PC-9 (cell line): ENCODE measurements at regions not wholly inside any gene's neighbourhood (a gene's known extent, or its start where the extent isn't known, plus 50 kb on each side); places are given as distances from the start of the nearest gene placed in this dataset.

Experiments
- BruUV-seq: library from RNA; stranded (reverse); fragments of 400-500 nt; replicated peaks from 2 replicates; lab custom pipeline; 2021; lab: Mats Ljungman, UMichigan
- CTCF ChIA-PET: fragments of 300-600 bp; sonication (Branson Sonifier 250); formaldehyde crosslinking; loops from one replicate; lab custom pipeline; 2022; ENCODE audit warnings: antibody characterized with exemption; lab: Charles Lee
- POLR2A ChIA-PET: fragments of 300-600 bp; sonication (Branson Sonifier 250); formaldehyde crosslinking; loops from one replicate; lab custom pipeline; 2022; ENCODE audit warnings: antibody characterized with exemption; ENCODE audit not compliant: unreplicated experiment; lab: Charles Lee
- DNase-seq, 2 experiments: peaks; one replicate each; pipeline versions ENCODE4 v3.0.0 to v3.0.0-alpha.2; 2015 to 2022; ENCODE audit warnings: mixed read lengths in 1 of 2
- H2AFZ ChIP-seq: fragments of 200-600 bp; sonication (generic); 2 replicates; pipeline ENCODE4 v1.8.1; 2017; ENCODE audit warnings: antibody characterized with exemption
- H3F3A ChIP-seq: fragments of 200-600 bp; sonication (generic); 2 replicates; pipeline ENCODE4 v1.8.1; 2017; ENCODE audit warnings: antibody characterized with exemption, mild to moderate bottlenecking, low read depth; ENCODE audit not compliant: insufficient read depth
- H3K27ac ChIP-seq: fragments of 200-600 bp; sonication (generic); 2 replicates; pipeline ENCODE4 v1.6.1; 2016; ENCODE audit warnings: mixed run types
- H3K27me3 ChIP-seq: fragments of 200-600 bp; sonication (generic); 2 replicates; pipeline ENCODE4 v1.6.1; 2016; ENCODE audit warnings: low read depth, mixed run types; ENCODE audit not compliant: insufficient read depth
- H3K36me3 ChIP-seq: fragments of 200-600 bp; sonication (generic); 2 replicates; pipeline ENCODE4 v1.6.1; 2016; ENCODE audit warnings: low read depth, mixed run types
- H3K4me1 ChIP-seq: fragments of 200-600 bp; sonication (generic); replicated peaks from 2 replicates; pipeline ENCODE4 v1.6.1; 2016; ENCODE audit warnings: mixed run types; ENCODE audit not compliant: insufficient read depth
- H3K4me2 ChIP-seq: fragments of 200-600 bp; sonication (generic); 2 replicates; pipeline ENCODE4 v1.6.1; 2017; ENCODE audit warnings: mixed run types
- H3K4me3 ChIP-seq: fragments of 200-600 bp; sonication (generic); 2 replicates; pipeline ENCODE4 v1.6.1; 2016; ENCODE audit warnings: mixed run types
- H3K79me2 ChIP-seq: fragments of 200-600 bp; sonication (generic); 2 replicates; pipeline ENCODE4 v1.6.1; 2017; ENCODE audit warnings: low read depth, mixed run types
- H3K9me2 ChIP-seq: fragments of 200-600 bp; sonication (generic); 2 replicates; pipeline ENCODE4 v1.8.1; 2017; ENCODE audit warnings: mild to moderate bottlenecking; ENCODE audit not compliant: insufficient read depth
- H3K9me3 ChIP-seq: fragments of 200-600 bp; sonication (generic); 2 replicates; pipeline ENCODE4 v1.8.1; 2016; ENCODE audit warnings: low read depth; ENCODE audit not compliant: insufficient read depth
- H4K20me1 ChIP-seq: fragments of 200-600 bp; sonication (generic); 2 replicates; pipeline ENCODE4 v1.8.1; 2017; ENCODE audit not compliant: insufficient read depth
- EZH2 ChIP-seq: fragments of 200-600 bp; sonication (generic); IDR thresholded peaks from 2 replicates; pipeline ENCODE4 v1.8.0; 2017; ENCODE audit warnings: antibody characterized with exemption, low read depth
- intact Hi-C: fragments of 100-400 bp; cut with micrococcal nuclease; formaldehyde crosslinking; loops from one replicate; pipeline ENCODE4 v1.10.0; 2022; ENCODE audit not compliant: unreplicated experiment
- TF ChIP-seq, protein P1 (sequence below): fragments of 200-600 bp; sonication (generic); conservative IDR thresholded peaks from 2 replicates; pipeline ENCODE4 v1.6.1; 2017; ENCODE audit warnings: mixed run types, antibody characterized with exemption, mild to moderate bottlenecking, moderate library complexity

GRCh38 chr9:1707291-1707690 lies 307.9 kb upstream of the SMARCA2 start:
- TF ChIP-seq EZH2: no peak
- TF ChIP-seq, protein P1, sequence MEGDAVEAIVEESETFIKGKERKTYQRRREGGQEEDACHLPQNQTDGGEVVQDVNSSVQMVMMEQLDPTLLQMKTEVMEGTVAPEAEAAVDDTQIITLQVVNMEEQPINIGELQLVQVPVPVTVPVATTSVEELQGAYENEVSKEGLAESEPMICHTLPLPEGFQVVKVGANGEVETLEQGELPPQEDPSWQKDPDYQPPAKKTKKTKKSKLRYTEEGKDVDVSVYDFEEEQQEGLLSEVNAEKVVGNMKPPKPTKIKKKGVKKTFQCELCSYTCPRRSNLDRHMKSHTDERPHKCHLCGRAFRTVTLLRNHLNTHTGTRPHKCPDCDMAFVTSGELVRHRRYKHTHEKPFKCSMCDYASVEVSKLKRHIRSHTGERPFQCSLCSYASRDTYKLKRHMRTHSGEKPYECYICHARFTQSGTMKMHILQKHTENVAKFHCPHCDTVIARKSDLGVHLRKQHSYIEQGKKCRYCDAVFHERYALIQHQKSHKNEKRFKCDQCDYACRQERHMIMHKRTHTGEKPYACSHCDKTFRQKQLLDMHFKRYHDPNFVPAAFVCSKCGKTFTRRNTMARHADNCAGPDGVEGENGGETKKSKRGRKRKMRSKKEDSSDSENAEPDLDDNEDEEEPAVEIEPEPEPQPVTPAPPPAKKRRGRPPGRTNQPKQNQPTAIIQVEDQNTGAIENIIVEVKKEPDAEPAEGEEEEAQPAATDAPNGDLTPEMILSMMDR: no peak
- no peak for DNase-seq
- no peaks in the 10 kb centered on the region for H4K20me1 ChIP-seq
- H3K36me3 ChIP-seq: no peaks in the 10 kb centered on the region
- H3F3A ChIP-seq: no peaks in the 10 kb centered on the region
- no peaks in the 10 kb centered on the region for H3K9me2 ChIP-seq
- no peak overlapping the region for H3K4me2 ChIP-seq
- intact Hi-C loops: no loop called here
- ChIA-PET CTCF (no interaction called here), POLR2A (no interaction called here)
- no TSS peak for BruUV-seq
- no peaks in the 10 kb centered on the region for H3K4me1 ChIP-seq
- H3K9me3 ChIP-seq: no peaks in the 10 kb centered on the region
- H3K4me3 ChIP-seq: no peak overlapping the region
- H3K27ac ChIP-seq: no peak overlapping the region
- H2AFZ ChIP-seq: no peak overlapping the region
- H3K27me3 ChIP-seq: no peaks in the 10 kb centered on the region
- no peaks in the 10 kb centered on the region for H3K79me2 ChIP-seq

DNA sequence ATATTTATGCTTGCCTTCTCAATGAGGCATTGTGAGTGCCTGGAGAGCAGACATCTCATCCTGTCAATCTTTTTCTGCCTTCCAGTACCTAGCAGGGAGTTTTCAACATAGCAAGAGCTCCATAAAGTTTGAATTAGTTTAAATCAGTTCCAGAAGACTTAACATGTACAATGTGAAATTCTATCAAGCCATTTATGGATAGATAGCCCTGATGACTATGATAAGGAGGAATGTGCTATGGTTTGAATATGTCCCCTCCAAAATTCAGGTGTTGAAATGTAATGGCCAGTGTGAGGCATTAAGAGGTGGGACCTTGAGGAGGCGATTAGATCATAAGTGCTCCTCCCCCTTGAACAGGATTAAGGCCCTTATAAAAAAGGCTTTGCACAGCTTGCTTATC lies 306.9 kb upstream of the SMARCA2 start:
- POLR2A ChIA-PET: no interaction called here
- Histone ChIP-seq H3K27ac (no peak overlapping the region), H3K9me2 (no peaks in the 10 kb centered on the region), H2AFZ (no peak overlapping the region), H3K4me1 (no peaks in the 10 kb centered on the region), H3K79me2 (no peaks in the 10 kb centered on the region), H3K4me3 (no peak overlapping the region), H4K20me1 (no peaks in the 10 kb centered on the region), H3K4me2 (no peak overlapping the region), H3K27me3 (no peaks in the 10 kb centered on the region), H3K36me3 (no peaks in the 10 kb centered on the region), H3F3A (no peaks in the 10 kb centered on the region), H3K9me3 (no peaks in the 10 kb centered on the region)
- no peak for DNase-seq
- TF ChIP-seq EZH2: no peak
- TF ChIP-seq, protein P1: no peak
- intact Hi-C loops: no loop called here
- no TSS peak for BruUV-seq
- CTCF ChIA-PET: no interaction called here

DNA sequence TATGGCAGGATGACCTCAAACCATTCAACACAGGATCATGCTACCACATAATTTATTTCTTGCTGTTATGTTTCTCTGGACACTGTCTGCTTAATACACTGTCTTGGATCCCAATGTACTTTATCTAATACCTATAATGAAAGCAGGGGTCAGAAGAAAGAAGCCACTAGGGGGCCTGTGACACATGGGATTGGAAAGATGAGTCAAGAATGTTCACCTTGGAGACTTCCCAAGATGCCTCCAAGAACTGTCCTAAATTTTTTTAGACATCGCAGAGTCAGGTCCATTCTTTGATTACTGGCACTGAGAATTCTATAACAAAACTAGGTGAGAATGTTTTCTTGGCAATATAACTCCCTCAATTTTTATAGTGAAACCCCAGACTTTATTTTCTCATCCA lies 305.8 kb upstream of the SMARCA2 start:
- ChIA-PET CTCF (no interaction called here), POLR2A (no interaction called here)
- Histone ChIP-seq H3K4me1 (no peaks in the 10 kb centered on the region), H3K36me3 (no peaks in the 10 kb centered on the region), H3K9me3 (no peaks in the 10 kb centered on the region), H3F3A (no peaks in the 10 kb centered on the region), H3K4me2 (no peak overlapping the region), H3K27ac (no peak overlapping the region), H2AFZ (no peak overlapping the region), H3K9me2 (no peaks in the 10 kb centered on the region), H4K20me1 (no peaks in the 10 kb centered on the region), H3K27me3 (no peaks in the 10 kb centered on the region), H3K4me3 (no peak overlapping the region), H3K79me2 (no peaks in the 10 kb centered on the region)
- no TSS peak for BruUV-seq
- TF ChIP-seq EZH2: no peak
- TF ChIP-seq, protein P1: peak; percentile 34; the same call in 1 of the 2 replicates
- DNase-seq: no peak
- intact Hi-C loops: no loop called here
